ENCODE measurements at regions not wholly inside any gene's neighbourhood (a gene's known extent, or its start where the extent isn't known, plus 50 kb on each side); places are given as distances from the start of the nearest gene placed in this dataset.

- TF ChIP-seq ZNF138 (CRISPR knock-in tag; IDR thresholded peaks at IDR 0.05; ENCODE audit: low read depth): no peak
- 0 out of 2 replicates have a peak, but pooled peaks have one; percentile 67 for TF ChIP-seq FOXO4 (CRISPR knock-in tag; conservative IDR thresholded peaks at IDR 0.05)
- no peak for TF ChIP-seq ZNF17 (CRISPR knock-in tag; IDR thresholded peaks at IDR 0.05)
- 0 out of 2 replicates have a peak, but pooled peaks have one; percentile 56 for TF ChIP-seq NCOA1 (CRISPR knock-in tag; IDR thresholded peaks at IDR 0.05)
- TF ChIP-seq ZNF644 (CRISPR knock-in tag; IDR thresholded peaks at IDR 0.05; ENCODE audit: low read depth): no peak
- peak; percentile 24; the same call in 1 of the 3 replicates for TF ChIP-seq MXI1 (IDR thresholded peaks at IDR 0.05; ENCODE audit: borderline replicate concordance, low read depth, low read length)
- no peak for TF ChIP-seq HNF4G (IDR thresholded peaks at IDR 0.05; ENCODE audit: borderline replicate concordance, low read depth, low read length)
- TF ChIP-seq HNF4G (CRISPR knock-in tag; IDR thresholded peaks at IDR 0.05; ENCODE audit: borderline replicate concordance, low read depth): no peak
- TF ChIP-seq GRHL1 (CRISPR knock-in tag; conservative IDR thresholded peaks at IDR 0.05): no peak
- TF ChIP-seq ZNF503 (CRISPR knock-in tag; IDR thresholded peaks at IDR 0.05): peak; percentile 9; the same call in 1 of the 2 replicates
- 0 out of 2 replicates have a peak, but pooled peaks have one; percentile 46 for TF ChIP-seq ZFP90 (CRISPR knock-in tag; IDR thresholded peaks at IDR 0.05; ENCODE audit: borderline replicate concordance)
- TF ChIP-seq THAP9 (CRISPR knock-in tag; IDR thresholded peaks at IDR 0.05; ENCODE audit: borderline replicate concordance): no peak
- TF ChIP-seq ATF2 (CRISPR knock-in tag; IDR thresholded peaks at IDR 0.05): peak; percentile 19; the same call in 1 of the 2 replicates
- no peak; the same call in 1 of the 2 replicates for TF ChIP-seq ZBTB2 (CRISPR knock-in tag; IDR thresholded peaks at IDR 0.05; ENCODE audit: low read depth)
- TF ChIP-seq ARID2 (CRISPR knock-in tag; IDR thresholded peaks at IDR 0.05; ENCODE audit: borderline replicate concordance): peak; percentile 68; the same call in 1 of the 2 replicates
- TF ChIP-seq NFIC (IDR thresholded peaks at IDR 0.05; ENCODE audit: low read length): peak; percentile 20
- TF ChIP-seq MTF2 (CRISPR knock-in tag; IDR thresholded peaks at IDR 0.05; ENCODE audit: borderline replicate concordance): peak; percentile 27; the same call in 1 of the 2 replicates
Observed at GRCh38 chr20:22489626-22490286, 94.6 kb downstream of the FOXA2 start (continued).

All from HepG2 (cell line).